OCI-LY1 (cell line): ENCODE measurements at regions not wholly inside any gene's neighbourhood (a gene's known extent, or its start where the extent isn't known, plus 50 kb on each side); places are given as distances from the start of the nearest gene placed in this dataset.
A peak's percentile ranks its signal among the peaks of the same experiment; 100 is the strongest.

ENCODE experiments used
- H2AFZ ChIP-seq: fragments of 200-600 bp; sonication (generic), shearing (Covaris generic); 2 replicates; pipeline ENCODE4 v1.6.0; 2014; ENCODE audit warnings: antibody characterized with exemption, mild to moderate bottlenecking, low read length
- H3F3A ChIP-seq: fragments of 200-600 bp; sonication (generic), shearing (Covaris generic); 2 replicates; pipeline ENCODE4 v1.6.0; 2014; ENCODE audit warnings: mild to moderate bottlenecking, antibody characterized with exemption, low read length, moderate library complexity; ENCODE audit not compliant: insufficient read depth
- H3K27ac ChIP-seq: fragments of 200-600 bp; sonication (generic); 2 replicates; pipeline ENCODE4 v1.5.1; 2014; ENCODE audit warnings: low read length, mixed run types, mild to moderate bottlenecking, low read depth; ENCODE audit not compliant: poor library complexity, severe bottlenecking
- H3K27me3 ChIP-seq: fragments of 200-600 bp; sonication (generic); 2 replicates; pipeline ENCODE4 v1.6.0; 2014; ENCODE audit warnings: antibody characterized with exemption, mild to moderate bottlenecking, low read length, moderate library complexity; ENCODE audit not compliant: insufficient read depth
- H3K36me3 ChIP-seq: fragments of 200-600 bp; sonication (generic); 2 replicates; pipeline ENCODE4 v1.6.1; 2014; ENCODE audit warnings: mild to moderate bottlenecking, antibody characterized with exemption, low read length, moderate library complexity, mixed read lengths; ENCODE audit not compliant: insufficient read depth
- H3K4me1 ChIP-seq: fragments of 200-600 bp; sonication (generic); 2 replicates; pipeline ENCODE4 v1.5.1; 2014; ENCODE audit warnings: mild to moderate bottlenecking, low read length, moderate library complexity; ENCODE audit not compliant: insufficient read depth, severe bottlenecking
- H3K4me2 ChIP-seq: fragments of 200-600 bp; sonication (generic), shearing (Covaris generic); 2 replicates; pipeline ENCODE4 v1.6.1; 2014; ENCODE audit warnings: low read length
- H3K4me3 ChIP-seq: fragments of 200-600 bp; sonication (generic); 2 replicates; pipeline ENCODE4 v1.5.1; 2014; ENCODE audit warnings: low read length, low read depth, mild to moderate bottlenecking, mixed read lengths; ENCODE audit not compliant: poor library complexity, severe bottlenecking
- H3K79me2 ChIP-seq: fragments of 200-600 bp; shearing (Covaris generic); 2 replicates; pipeline ENCODE4 v1.6.1; 2016; ENCODE audit warnings: mixed run types, low read length, mixed read lengths; ENCODE audit not compliant: insufficient read depth
- H3K9ac ChIP-seq: fragments of 200-600 bp; sonication (generic), shearing (Covaris generic); 2 replicates; pipeline ENCODE4 v1.6.1; 2014; ENCODE audit warnings: mild to moderate bottlenecking, low read length, mixed read lengths
- H3K9me2 ChIP-seq: fragments of 200-600 bp; sonication (generic), shearing (Covaris generic); 2 replicates; pipeline ENCODE4 v1.6.1; 2014; ENCODE audit warnings: low read depth, mild to moderate bottlenecking, low read length, mixed read lengths
- H3K9me3 ChIP-seq: fragments of 200-600 bp; shearing (Covaris generic); 2 replicates; pipeline ENCODE4 v1.6.1; 2014; ENCODE audit warnings: low read length, mixed read lengths
- H4K20me1 ChIP-seq: fragments of 200-600 bp; sonication (generic), shearing (Covaris generic); 2 replicates; pipeline ENCODE4 v1.6.0; 2016; ENCODE audit warnings: mild to moderate bottlenecking, low read length; ENCODE audit not compliant: insufficient read depth
- EZH2 ChIP-seq: fragments of 200-600 bp; sonication (generic), shearing (Covaris generic); IDR thresholded peaks from 2 replicates; pipeline ENCODE4 v1.8.0; 2017; ENCODE audit warnings: borderline replicate concordance, mixed run types, mild to moderate bottlenecking, antibody characterized with exemption, low read length, moderate library complexity, mixed read lengths
- TF ChIP-seq, protein P1 (sequence below): fragments of 200-600 bp; sonication (generic), shearing (Covaris generic); IDR thresholded peaks from 2 replicates; pipeline ENCODE4 v1.5.1; 2017; ENCODE audit warnings: mild to moderate bottlenecking, antibody characterized with exemption, low read length, moderate library complexity, mixed read lengths

GRCh38 chr12:96141216-96141912 lies 52.8 kb upstream of the ELK3 start:
- H2AFZ ChIP-seq: no peak overlapping the region
- no peak overlapping the region for H3K4me3 ChIP-seq
- H3K4me1 ChIP-seq: peaks cover 7% of the 10 kb centered on the region
- no peak overlapping the region for H3K27ac ChIP-seq
- H3K9me3 ChIP-seq: no peaks in the 10 kb centered on the region
- H3K27me3 ChIP-seq: no peaks in the 10 kb centered on the region
- H3K79me2 ChIP-seq: no peaks in the 10 kb centered on the region
- H3K9ac ChIP-seq: no peak overlapping the region
- no peak overlapping the region for H3K4me2 ChIP-seq
- TF ChIP-seq, protein P1, sequence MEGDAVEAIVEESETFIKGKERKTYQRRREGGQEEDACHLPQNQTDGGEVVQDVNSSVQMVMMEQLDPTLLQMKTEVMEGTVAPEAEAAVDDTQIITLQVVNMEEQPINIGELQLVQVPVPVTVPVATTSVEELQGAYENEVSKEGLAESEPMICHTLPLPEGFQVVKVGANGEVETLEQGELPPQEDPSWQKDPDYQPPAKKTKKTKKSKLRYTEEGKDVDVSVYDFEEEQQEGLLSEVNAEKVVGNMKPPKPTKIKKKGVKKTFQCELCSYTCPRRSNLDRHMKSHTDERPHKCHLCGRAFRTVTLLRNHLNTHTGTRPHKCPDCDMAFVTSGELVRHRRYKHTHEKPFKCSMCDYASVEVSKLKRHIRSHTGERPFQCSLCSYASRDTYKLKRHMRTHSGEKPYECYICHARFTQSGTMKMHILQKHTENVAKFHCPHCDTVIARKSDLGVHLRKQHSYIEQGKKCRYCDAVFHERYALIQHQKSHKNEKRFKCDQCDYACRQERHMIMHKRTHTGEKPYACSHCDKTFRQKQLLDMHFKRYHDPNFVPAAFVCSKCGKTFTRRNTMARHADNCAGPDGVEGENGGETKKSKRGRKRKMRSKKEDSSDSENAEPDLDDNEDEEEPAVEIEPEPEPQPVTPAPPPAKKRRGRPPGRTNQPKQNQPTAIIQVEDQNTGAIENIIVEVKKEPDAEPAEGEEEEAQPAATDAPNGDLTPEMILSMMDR: no peak
- no peak for TF ChIP-seq EZH2
- H4K20me1 ChIP-seq: no peaks in the 10 kb centered on the region
- H3F3A ChIP-seq: no peaks in the 10 kb centered on the region
- no peaks in the 10 kb centered on the region for H3K9me2 ChIP-seq
- H3K36me3 ChIP-seq: no peaks in the 10 kb centered on the region

- Histone ChIP-seq H3K9ac (no peak overlapping the region), H3K36me3 (no peaks in the 10 kb centered on the region), H3K9me3 (no peaks in the 10 kb centered on the region), H4K20me1 (no peaks in the 10 kb centered on the region), H3K4me2 (peak overlapping the region; percentile 3; the same call in 1 of the 2 replicates), H3K27ac (no peak overlapping the region), H2AFZ (no peak overlapping the region), H3F3A (no peaks in the 10 kb centered on the region), H3K9me2 (no peaks in the 10 kb centered on the region), H3K79me2 (no peaks in the 10 kb centered on the region), H3K27me3 (no peaks in the 10 kb centered on the region), H3K4me3 (no peak overlapping the region), H3K4me1 (peaks cover 7% of the 10 kb centered on the region)
- TF ChIP-seq, protein P1: no peak
- TF ChIP-seq EZH2: no peak
Observed at GRCh38 chr12:96143392-96143791, 50.8 kb upstream of the ELK3 start.

- Histone ChIP-seq H3K36me3 (no peaks in the 10 kb centered on the region), H3K27me3 (no peaks in the 10 kb centered on the region), H3K27ac (no peak overlapping the region), H3K4me1 (peaks cover 7% of the 10 kb centered on the region), H4K20me1 (no peaks in the 10 kb centered on the region), H3K9me3 (no peaks in the 10 kb centered on the region), H2AFZ (no peak overlapping the region), H3K9me2 (no peaks in the 10 kb centered on the region), H3K9ac (no peak overlapping the region), H3K4me3 (no peak overlapping the region), H3K4me2 (peak overlapping the region; percentile 3; the same call in 1 of the 2 replicates), H3F3A (no peaks in the 10 kb centered on the region), H3K79me2 (no peaks in the 10 kb centered on the region)
- TF ChIP-seq, protein P1: no peak
- no peak for TF ChIP-seq EZH2
Observed at GRCh38 chr12:96143827-96144565, 50.2 kb upstream of the ELK3 start.
